Urothelium cell line (cell line): ENCODE measurements at regions not wholly inside any gene's neighbourhood (a gene's known extent, or its start where the extent isn't known, plus 50 kb on each side); places are given as distances from the start of the nearest gene placed in this dataset.

ENCODE experiments used
- DNase-seq: peaks from one replicate; pipeline ENCODE4 v3.0.0; 2011; ENCODE audit warnings: low spot score, mixed read lengths
- FAIRE-seq: peaks from 2 replicates; lab custom pipeline; 2011; peaks lifted over from hg19 to GRCh38; lab: Jason Lieb, UNC

DNA sequence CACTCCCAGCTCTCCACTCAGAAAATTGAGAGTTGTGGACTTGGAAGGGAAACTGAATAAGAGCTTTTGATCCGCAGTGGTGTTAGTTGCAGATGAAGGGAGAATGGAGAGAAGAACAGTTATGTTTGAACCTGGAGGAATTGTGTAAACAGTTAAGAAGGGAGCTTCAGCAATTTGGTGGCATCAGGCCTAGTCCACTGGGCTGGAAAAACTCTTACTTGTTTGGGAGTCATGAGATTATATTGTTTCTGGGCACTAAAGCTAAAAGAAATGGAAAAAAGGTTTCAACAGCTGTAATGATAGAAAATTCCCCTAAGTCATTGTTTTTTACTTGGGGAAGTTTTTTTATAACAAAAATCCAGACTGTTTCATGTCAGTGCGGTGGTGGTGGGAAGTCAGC is 256.1 kb upstream of the C1orf87 start:
- DNase-seq = no peak
- FAIRE-seq = no peak

DNA sequence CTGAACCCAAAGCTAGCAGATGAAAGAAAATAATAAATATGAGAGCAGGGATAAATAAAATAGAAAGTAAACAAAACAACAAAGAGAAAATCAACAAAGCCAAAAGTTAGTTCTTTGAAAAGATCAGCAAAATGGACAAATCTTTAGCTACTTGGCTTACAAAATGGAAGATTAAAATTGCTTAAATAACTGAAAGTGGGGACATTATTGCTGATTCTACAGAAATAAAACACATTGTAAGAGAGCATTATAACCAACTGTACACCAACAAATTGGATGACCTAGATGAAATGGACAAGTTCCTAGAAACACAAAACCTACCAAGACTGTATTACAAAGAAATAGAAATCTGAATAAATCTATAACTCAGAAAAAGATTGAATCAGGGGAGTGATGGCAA is 238.3 kb upstream of the C1orf87 start:
- no peak for DNase-seq
- no peak for FAIRE-seq

DNA sequence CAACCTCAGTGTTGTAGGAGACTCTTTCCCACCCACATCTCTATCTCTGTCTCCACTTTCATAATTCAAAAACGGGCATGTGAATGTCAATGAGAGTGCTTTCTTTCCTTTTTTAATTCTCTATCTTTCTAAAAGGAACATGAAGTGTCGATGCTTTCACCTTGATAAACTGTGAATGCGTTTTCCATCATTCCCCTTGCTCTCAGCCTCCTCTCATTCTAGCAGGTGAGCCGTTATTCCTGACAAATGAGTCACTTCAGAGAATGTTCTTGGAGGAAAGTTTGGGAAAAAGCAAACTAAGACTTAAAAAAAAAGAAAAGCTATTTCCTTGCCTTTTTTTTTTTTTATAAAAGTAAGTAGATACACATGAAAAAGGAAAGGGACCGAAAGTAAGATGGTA is 226.0 kb upstream of the C1orf87 start:
- DNase-seq (no peak), FAIRE-seq (no peak)

DNA sequence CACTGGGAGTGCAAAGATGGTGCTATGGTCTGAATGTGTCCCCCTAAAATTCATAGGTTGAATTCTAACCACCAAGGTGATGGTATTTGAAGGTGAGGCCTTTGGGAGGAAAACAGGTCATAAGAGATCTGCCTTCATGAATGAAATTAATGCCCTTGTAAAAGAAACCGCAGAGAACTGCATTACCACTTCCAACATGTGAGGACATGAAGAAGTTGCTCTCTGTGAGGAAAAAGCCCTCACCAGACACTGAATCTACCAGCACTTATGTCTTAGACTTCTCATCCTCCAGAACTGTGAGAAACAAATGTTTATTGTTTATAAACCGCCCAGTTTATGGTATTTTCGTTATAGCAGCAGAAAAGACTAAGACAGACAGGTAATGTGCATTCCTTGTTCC is 224.7 kb upstream of the C1orf87 start:
- FAIRE-seq (no peak), DNase-seq (no peak)

DNA sequence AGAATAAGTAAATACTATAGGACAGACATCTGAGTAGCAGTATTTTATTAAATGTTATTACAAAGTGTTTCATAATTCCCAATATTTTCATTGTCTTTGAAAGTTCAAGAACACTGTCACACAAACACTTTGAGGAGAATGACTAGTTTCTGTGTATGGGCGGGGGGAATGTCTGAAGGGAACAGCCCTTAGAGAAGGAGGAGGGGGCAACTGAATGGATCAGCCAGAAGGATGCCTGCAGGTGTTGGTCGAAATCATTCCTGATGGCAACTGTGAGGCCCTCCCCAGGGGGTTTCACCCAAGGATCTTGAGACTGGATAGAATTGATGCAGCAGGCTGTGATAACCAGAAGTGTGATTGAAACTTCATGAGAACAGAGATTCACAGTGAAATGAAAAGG is 223.2 kb upstream of the C1orf87 start:
- no peak for DNase-seq
- no peak for FAIRE-seq

DNA sequence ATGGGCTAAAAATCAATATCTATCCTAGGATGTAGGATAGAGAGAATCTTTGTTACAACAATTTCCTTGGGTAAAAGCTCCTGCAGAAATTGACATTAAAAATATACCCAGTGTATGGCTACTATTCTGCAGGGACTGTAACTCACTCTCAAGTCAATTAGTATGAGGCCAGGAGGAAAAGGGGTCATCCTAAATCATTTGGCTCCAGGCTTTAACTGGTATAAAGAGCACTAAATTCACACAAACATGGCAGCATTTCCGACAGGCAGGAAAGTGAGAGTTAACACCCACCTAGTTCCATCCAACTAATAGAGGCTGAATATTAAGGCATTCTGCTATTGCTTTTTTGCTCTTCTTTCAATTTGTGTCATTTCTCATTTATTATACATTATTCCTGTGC is 218.6 kb upstream of the C1orf87 start:
- DNase-seq (no peak), FAIRE-seq (no peak)

DNA sequence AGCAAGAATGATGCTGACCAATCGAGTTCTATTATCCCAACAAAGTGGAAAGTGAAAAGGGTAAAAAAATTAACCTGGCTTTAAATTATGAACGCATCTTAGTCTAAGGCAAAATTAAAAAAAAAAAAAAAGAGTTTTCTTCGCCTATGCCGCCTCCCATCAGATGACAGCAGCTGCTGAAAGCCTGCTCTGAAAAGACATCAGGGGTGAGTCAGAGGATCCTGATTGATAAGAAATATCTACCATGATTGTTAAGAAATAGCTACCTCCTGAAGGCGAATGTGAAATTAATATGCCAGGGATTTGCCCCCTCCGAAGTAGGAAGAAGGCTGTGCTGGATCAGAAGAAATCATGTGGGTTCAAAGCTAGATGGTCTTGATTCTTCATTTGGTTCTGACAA is 216.8 kb upstream of the C1orf87 start:
- DNase-seq (no peak), FAIRE-seq (no peak)

DNA sequence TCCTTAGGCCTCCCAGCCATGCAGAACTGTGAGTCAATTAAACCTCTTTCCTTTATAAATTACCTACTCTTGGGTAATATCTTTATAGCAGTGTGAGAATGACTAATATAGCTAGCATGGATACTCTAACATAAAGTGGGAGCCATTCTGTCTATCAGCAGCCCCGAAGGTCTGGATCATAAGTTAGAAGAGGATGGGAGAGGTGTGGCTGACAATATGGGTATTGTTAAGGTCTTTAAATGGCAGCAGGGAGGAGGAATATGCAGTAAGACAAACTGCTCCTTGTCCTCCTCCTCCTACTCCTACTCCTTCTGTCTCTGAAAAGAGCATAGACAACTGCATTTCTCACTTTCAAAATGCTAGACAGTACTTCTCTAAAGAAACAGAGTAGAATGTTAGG is 214.0 kb upstream of the C1orf87 start:
- FAIRE-seq (no peak), DNase-seq (no peak)

DNA sequence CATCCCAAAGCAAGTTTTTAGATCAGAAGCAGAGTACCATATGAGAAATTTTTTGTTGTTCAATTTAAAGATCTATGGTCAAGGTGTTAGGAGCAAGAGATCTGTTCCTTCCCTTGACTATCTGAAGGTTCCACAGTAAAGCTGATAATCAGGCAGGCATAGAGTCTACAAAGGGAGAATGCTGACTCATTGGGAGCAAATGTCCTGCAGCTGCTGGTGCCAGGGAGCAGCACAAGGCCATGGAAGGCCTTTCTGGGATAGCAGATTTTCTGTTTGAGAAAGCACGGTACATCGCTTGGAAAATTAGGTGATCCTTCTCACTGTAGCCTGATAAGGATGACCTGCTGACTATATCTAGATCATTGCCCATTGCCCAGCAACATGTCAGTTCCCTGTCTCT is 210.1 kb upstream of the C1orf87 start:
- DNase-seq (no peak), FAIRE-seq (no peak)

DNA sequence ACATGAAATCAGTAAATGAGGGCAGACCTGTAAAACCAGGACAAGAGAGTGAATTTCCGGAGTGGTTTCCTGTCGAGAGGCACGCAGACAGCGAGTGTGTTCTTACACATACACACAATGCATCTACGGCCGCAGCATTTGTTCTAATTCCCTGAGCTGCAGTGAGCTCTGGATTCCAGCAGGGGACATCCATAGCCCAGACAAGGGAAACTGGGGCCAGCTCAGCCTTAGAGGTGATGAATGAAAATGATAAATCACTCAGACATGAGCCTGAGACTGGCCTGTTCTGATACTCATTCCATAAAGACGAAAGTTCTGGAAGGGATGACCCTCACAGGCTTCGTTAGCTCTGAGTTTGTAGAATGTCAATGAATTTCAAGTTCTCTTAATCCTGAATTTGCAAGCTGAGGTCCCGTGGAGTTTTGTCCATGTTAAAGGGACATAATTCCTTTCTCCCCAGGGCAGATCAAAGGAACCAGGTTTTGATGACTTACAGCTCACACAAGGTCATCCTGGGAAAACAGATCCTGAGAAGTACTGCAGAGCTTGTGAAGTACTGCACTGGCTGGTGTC is 207.9 kb upstream of the C1orf87 start:
- DNase-seq (peak; percentile 78), FAIRE-seq (peak; percentile 93)

DNA sequence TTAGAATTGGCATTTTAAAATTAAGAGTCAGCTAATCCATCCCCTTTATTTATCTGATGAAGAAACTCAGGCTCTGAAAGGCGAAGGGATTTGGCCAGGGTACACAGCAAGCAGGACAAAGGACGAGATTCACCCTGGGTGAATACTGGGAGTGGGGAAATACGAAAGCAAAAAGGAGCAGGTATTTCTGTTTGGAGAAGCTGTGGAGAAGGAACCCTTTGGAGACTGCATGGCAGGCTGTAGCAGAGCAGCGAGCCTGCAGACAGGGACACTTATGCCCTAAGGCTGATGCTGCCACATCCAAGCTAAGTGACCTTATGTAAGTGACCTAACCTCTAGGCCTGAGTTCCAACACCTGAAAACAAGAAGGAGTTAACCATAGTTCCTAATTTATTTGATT is 207.2 kb upstream of the C1orf87 start:
- DNase-seq (no peak), FAIRE-seq (no peak)

DNA sequence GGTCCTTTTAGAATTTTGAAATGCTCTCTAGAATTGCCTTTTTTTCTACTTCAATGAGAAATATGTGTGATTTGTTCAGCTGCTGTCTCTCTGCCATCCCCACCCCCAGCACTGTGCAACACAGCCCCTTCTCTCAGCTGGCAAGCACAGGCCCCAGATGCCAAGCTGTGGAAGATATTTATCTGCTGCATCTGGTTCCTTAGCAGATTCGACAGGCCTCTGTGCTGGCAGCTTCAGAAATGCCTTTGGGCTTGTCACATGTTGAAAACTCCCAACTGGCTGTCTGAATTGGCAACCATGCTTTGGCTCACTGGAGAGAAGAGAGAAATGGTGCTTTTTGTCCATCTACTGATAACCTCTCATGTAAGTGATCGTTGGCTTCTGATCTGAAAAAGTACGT is 206.7 kb upstream of the C1orf87 start:
- FAIRE-seq (no peak), DNase-seq (no peak)

DNA sequence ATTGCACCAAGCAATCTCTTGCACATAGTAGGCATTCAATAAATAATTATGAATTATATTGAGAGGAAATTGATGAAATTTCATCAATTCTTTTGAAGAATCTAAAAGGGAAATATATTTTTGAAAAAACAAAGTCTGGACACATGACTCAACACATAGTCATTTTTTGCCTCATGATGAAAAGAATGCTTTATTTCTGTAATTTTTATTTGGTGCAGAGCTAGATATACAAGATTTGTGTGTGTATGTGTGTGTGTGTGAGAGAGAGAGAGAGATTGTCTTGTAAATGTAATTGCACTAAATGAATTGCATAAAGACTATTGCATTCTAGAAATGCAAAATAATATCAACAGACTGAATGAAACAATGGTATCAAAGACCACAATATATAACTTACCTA is 206.2 kb upstream of the C1orf87 start:
- no peak for FAIRE-seq
- no peak for DNase-seq

DNA sequence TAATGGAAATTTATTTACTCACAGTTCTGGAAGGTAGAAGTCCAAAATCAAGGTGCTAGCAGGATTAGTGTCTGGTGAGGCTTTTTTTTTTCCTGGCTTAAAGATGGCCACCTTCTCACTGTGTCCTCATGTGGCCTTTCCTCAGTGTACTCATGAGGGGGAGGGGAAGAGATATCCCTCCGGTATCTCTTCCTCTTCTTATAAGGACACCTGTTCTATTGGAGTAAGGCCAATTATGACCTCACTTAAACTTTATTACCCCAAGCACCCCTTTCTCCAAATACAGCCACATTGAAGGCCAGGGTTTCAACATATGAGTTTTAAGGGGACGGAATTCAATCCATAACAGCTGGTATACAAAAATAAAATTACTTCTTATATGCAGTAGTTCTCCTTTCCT is 203.7 kb upstream of the C1orf87 start:
- FAIRE-seq (no peak), DNase-seq (no peak)

DNA sequence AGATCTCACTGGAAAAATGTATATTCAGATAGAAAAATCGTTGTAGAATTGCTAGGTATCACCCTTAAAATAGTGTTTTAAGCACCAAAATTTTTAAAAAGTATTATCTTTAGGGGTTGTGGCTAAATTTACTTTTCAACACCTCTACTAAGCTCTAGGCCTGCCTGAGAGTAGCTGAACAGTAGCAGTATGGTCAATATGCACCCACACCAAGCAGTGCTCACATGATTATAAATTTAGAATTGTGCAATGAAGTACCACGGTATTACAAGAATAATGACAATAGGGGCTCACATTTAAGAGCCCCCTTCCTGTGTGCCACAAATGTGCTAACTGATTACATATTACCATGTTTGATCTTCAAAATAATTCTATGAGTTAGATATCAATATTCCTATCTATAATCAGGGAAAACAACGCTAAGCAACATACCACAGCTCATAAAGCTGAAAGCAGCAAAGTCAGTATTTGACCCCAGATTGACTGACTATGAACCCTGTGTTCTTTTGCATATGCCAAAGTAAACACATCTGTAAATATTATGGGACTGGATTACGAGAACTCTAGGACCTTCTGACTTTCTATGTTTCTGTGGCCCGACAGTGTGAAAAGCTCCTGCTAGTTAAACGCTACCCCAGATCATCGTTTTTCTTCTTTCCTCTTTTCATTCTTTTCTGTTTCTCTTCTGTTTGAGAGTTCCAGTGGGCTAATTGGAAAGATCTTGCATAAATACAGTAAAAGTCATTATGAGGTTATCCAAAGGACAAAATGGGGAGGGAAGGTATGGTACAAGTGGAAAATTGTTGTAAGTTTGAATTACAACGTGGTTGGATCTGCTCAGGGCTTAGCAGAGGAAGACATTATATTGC is 201.1 kb upstream of the C1orf87 start:
- FAIRE-seq = no peak
- no peak for DNase-seq

DNA sequence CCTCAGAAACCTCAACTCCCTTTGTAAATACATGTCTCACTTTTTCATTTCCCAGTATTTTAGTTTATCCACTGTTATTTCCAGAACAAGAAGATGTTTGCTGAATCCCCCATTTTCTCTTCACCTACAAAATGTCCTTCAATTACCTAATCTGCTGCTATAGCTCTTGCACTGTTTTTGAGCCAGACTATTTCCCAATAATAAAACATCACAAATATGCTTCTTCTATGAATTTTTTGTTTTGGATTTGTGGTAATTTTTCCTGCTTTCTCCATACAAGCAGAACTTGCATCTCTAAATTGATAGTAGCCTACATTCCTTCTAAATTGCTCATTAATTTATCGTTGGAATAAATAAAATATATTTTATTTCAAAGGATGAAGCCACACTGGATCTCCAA is 199.6 kb upstream of the C1orf87 start:
- FAIRE-seq = no peak

DNA sequence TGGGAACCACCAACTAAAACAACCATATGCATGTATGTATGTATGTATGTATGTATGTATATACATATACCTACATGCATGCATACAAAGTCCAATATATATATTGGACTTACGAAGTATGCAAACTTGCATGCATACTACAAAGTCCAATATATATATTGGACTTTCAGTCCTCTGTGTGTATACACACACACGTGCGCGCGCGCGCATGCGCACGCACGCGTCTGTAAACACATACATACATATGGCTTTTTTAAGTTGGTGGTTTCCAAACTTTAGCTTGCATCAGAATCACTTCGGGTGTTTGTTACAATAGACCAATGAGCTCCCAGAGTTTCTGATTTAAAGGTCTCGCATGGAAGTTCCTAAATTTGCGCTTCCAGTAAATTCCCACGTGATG is 197.5 kb upstream of the C1orf87 start:
- FAIRE-seq (no peak), DNase-seq (no peak)

More for the DNA sequence above, 199.6 kb upstream of the C1orf87 start:
- DNase-seq = no peak

DNA sequence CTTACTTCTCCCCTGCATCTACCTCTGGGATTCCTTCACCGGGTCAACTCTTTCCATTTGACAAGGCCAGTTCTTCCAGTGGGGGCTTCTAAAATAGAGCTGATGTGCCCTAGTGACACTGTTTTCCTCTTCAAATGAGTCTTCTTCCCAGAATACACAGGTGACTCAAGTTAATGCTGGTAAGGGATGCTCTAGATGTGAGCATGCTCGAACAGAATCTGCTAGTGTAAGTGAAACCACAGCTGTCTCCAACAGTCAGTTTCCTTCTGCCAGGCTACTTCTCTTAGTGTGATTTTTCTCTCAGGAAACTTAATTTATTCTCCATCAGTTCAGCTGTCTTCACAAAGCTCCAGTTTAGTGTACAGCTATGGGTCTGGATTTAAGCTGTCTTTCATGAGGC is 194.9 kb upstream of the C1orf87 start:
- DNase-seq (no peak), FAIRE-seq (no peak)

DNA sequence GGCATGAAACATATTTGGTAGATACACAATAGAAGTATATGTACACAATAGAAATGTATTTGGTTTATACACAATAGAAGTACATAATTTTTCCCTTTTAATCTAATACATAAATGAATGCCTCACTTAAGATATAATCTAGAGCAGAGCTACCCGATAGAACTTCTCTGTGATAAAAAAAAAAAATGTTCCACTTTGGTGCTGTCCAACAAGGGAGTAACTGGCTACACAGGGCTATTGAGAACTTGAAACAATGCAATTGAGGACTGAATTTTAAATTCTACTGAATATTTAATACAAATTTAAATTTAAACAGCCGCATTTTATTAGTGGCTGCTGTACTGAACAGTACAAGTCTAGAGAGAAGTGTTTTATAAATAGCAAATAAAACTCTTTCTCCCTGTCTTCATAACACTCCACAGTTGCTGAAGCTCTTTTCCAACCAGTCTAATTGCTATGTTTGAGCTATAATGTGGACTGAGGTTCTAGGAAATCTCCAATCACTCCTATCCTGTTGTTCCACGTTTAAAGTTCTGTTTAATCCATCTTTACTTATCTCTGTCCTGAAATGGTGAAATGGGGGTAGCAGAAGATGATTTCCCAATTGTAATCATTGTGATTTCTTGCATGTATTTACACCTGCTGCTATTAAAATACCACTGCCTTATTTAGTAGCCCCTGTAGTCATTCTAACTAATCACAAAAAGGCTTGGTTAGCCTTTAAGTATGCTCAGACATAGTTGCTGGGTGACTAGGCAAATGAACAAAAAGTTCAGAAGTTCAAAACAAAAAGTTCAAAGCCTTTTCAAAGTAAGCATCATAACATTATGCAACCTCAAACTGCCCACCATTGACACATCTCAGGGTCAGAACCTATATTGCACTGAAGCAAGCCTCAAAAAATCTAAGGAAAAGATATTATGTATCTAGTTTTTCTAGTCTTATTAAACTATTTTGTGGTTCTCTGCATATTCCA is 192.3 kb upstream of the C1orf87 start:
- FAIRE-seq (no peak), DNase-seq (no peak)

DNA sequence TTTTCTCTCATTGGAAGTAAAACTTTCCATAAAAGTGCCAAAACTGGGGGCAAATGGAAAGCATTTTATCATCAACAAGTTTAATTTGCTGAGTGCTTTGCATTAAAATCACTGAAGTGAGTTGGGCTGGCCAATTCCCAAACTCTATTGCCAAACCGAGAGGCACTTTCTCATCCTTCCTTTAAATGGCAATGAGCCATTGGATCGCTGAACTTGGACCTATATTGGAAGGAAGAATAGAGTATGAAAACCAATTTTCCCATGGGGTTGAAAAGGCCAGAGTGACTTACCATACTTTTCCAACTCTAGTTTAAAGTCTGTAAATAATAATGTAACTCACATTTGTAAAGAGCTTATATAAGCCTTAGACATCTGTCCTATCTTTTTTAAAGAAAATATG is 189.1 kb upstream of the C1orf87 start:
- FAIRE-seq (no peak), DNase-seq (no peak)

DNA sequence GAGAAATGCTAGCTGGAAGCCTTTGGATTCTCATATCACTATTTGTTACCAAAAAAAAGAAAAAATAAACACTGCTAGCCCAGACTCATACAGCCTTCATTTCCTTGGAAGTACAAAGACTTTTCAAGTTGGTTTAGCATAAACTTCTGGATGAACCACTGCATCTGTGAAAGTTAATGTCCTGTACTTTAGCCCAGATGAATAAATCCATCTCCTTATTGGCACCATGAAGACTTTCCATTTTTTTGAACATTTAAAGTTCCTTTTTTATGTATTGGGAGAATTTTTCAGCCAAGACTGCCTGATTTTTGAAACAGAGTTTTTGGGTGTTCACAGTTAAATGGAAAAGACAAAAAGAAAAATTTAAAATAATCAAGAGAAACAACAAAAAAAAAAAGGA is 184.0 kb upstream of the C1orf87 start:
- DNase-seq (no peak), FAIRE-seq (no peak)

DNA sequence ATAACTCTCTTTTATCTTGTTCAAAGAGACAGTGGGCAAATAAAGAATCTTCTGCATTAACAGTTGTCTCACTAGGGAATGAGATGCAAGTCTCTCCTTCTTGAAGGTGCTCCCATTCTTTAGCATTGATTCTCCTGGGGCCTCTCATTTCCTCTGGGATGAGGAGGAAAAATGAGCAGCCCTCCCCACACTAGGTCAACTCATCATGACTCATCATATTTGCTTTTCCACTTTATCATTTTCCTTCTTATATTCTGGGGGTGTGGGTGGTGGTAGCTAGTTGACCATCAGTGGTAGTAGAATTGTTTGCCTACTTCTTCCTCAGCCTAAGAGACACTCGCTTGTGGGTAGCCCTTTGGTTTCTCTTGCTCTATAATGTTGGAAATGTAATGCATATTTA is 182.0 kb upstream of the C1orf87 start:
- DNase-seq (peak; percentile 22), FAIRE-seq (no peak)
